SK-N-SH treated with all-trans-retinoic acid at 6 μM for 48 hours (cell line): ENCODE measurements at regions not wholly inside any gene's neighbourhood (a gene's known extent, or its start where the extent isn't known, plus 50 kb on each side); places are given as distances from the start of the nearest gene placed in this dataset.

Source experiments
- ATAC-seq: fragments of 200-7000 bp; cut with Tn5 transposase; 3 replicates; pipeline ENCODE4 v1.9.1; 2020; ENCODE audit warnings: mild to moderate bottlenecking, moderate library complexity
- BACH2 ChIP-seq: fragments of 250-450 bp; sonication (Bioruptor Pico); IDR thresholded peaks from 2 replicates; pipeline ENCODE4 v1.9.0; 2021; ENCODE audit warnings: mild to moderate bottlenecking, borderline replicate concordance
- CSDC2 ChIP-seq: fragments of 250-450 bp; sonication (Bioruptor Pico); IDR thresholded peaks from 2 replicates; pipeline ENCODE4 v1.5.0; 2020; ENCODE audit warnings: mild to moderate bottlenecking, moderate library complexity
- CSRNP3 ChIP-seq: fragments of 250-450 bp; sonication (Bioruptor Pico); IDR thresholded peaks from 2 replicates; pipeline ENCODE4 v1.5.1; 2021; ENCODE audit warnings: mild to moderate bottlenecking, moderate library complexity
- ESRRG ChIP-seq: fragments of 250-450 bp; sonication (Bioruptor Pico); IDR thresholded peaks from 2 replicates; pipeline ENCODE4 v1.6.1; 2021; ENCODE audit warnings: mild to moderate bottlenecking
- GLIS3 ChIP-seq: fragments of 250-450 bp; sonication (Bioruptor Pico); IDR thresholded peaks from 2 replicates; pipeline ENCODE4 v1.5.0; 2020; ENCODE audit warnings: mild to moderate bottlenecking, moderate library complexity
- ISL1 ChIP-seq: fragments of 250-450 bp; sonication (Bioruptor Pico); IDR thresholded peaks from 2 replicates; pipeline ENCODE4 v2.1.2; 2022; ENCODE audit warnings: mild to moderate bottlenecking, moderate library complexity
- OSR1 ChIP-seq: fragments of 250-450 bp; sonication (Bioruptor Pico); IDR thresholded peaks from 2 replicates; pipeline ENCODE4 v1.8.0; 2022; ENCODE audit warnings: moderate library complexity, mild to moderate bottlenecking, inconsistent platforms
- PATZ1 ChIP-seq: fragments of 250-450 bp; sonication (Bioruptor Pico); IDR thresholded peaks from 2 replicates; pipeline ENCODE4 v1.8.0; 2020; ENCODE audit warnings: mild to moderate bottlenecking, moderate library complexity, borderline replicate concordance
- PPARA ChIP-seq: fragments of 250-450 bp; sonication (Bioruptor Pico); IDR thresholded peaks from 2 replicates; pipeline ENCODE4 v1.5.0; 2020; ENCODE audit warnings: mild to moderate bottlenecking, borderline replicate concordance
- RARB ChIP-seq: fragments of 250-450 bp; sonication (Bioruptor Pico); IDR thresholded peaks from 2 replicates; pipeline ENCODE4 v1.8.0; 2021; ENCODE audit warnings: mild to moderate bottlenecking, moderate library complexity
- SNAI2 ChIP-seq: fragments of 250-450 bp; sonication (Bioruptor Pico); IDR thresholded peaks from 2 replicates; pipeline ENCODE4 v1.5.0; 2020; ENCODE audit warnings: mild to moderate bottlenecking, moderate library complexity
- TCF4 ChIP-seq: fragments of 250-450 bp; sonication (Bioruptor Pico); IDR thresholded peaks from 2 replicates; pipeline ENCODE4 v1.8.0; 2021; ENCODE audit warnings: mild to moderate bottlenecking, moderate library complexity, borderline replicate concordance
- TOX ChIP-seq: fragments of 250-450 bp; sonication (Bioruptor Pico); IDR thresholded peaks from 2 replicates; pipeline ENCODE4 v1.8.0; 2021; ENCODE audit warnings: mild to moderate bottlenecking, moderate library complexity, borderline replicate concordance
- TSHZ2 ChIP-seq: fragments of 250-450 bp; sonication (Bioruptor Pico); IDR thresholded peaks from 2 replicates; pipeline ENCODE4 v1.5.0; 2020; ENCODE audit warnings: mild to moderate bottlenecking, moderate library complexity
- ZC3H10 ChIP-seq: fragments of 250-450 bp; sonication (Bioruptor Pico); IDR thresholded peaks from 2 replicates; pipeline ENCODE4 v1.5.1; 2021; ENCODE audit warnings: mild to moderate bottlenecking, moderate library complexity
- ZFP3 ChIP-seq: fragments of 250-450 bp; sonication (Bioruptor Pico); IDR thresholded peaks from 2 replicates; pipeline ENCODE4 v1.5.0; 2020; ENCODE audit warnings: mild to moderate bottlenecking, moderate library complexity
- ZFP30 ChIP-seq: fragments of 450-650 bp; formaldehyde crosslinking; IDR thresholded peaks from 2 replicates; pipeline ENCODE4 v1.5.0; 2022; ENCODE audit warnings: mild to moderate bottlenecking, moderate library complexity
- ZNF8 ChIP-seq: fragments of 450-650 bp; formaldehyde crosslinking; IDR thresholded peaks from 2 replicates; pipeline ENCODE4 v1.5.0; 2020; ENCODE audit warnings: mild to moderate bottlenecking, moderate library complexity
- TF ChIP-seq, protein P1 (sequence below): fragments of 250-450 bp; sonication (Bioruptor Pico); IDR thresholded peaks from 2 replicates; pipeline ENCODE4 v1.8.0; 2021; ENCODE audit warnings: low read depth, mild to moderate bottlenecking, moderate library complexity, borderline replicate concordance
- TF ChIP-seq, protein P2 (sequence below): fragments of 250-450 bp; sonication (Bioruptor Pico); IDR thresholded peaks from 2 replicates; pipeline ENCODE4 v1.5.1; 2020; ENCODE audit warnings: low read depth, mild to moderate bottlenecking, moderate library complexity

DNA sequence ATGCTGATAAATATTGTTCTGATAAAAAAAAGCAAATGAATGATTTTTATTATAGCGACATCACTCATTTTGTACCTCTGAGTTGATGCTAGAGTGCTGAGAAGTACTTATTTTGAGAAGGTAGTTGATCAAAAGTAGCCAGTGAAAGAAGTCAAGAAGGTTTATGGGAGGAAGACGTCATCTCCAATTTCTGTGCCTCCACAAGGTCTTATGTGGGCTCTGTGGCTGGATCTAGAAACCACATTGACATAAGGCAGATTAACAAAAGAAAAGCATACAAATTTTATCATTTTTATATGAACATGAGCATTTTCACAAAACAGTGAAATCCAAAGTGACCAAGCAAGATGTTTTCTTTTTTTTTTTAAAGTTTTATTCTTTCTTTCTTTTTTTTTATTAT is 289.5 kb upstream of the FAR2 start:
- TF ChIP-seq ZFP30, result no peak
- TF ChIP-seq TOX (CRISPR knock-in tag), result no peak
- no peak for TF ChIP-seq SNAI2 (CRISPR knock-in tag)
- TF ChIP-seq CSDC2 (CRISPR knock-in tag), result no peak
- no peak for TF ChIP-seq TSHZ2
- TF ChIP-seq ZC3H10, result no peak
- TF ChIP-seq ISL1, result no peak
- TF ChIP-seq ZNF8 (CRISPR knock-in tag), result no peak
- no peak for ATAC-seq

GRCh38 chr12:28865776-28866175 is 283.3 kb upstream of the FAR2 start:
- TF ChIP-seq ZC3H10 (no peak), ESRRG (CRISPR knock-in tag) (no peak), ZNF8 (CRISPR knock-in tag) (no peak), PATZ1 (CRISPR knock-in tag) (no peak), TOX (CRISPR knock-in tag) (no peak), ZFP3 (no peak), TCF4 (CRISPR knock-in tag) (no peak), TSHZ2 (no peak), ISL1 (no peak), SNAI2 (CRISPR knock-in tag) (no peak), PPARA (no peak), RARB (CRISPR knock-in tag) (no peak), ZFP30 (no peak), OSR1 (CRISPR knock-in tag) (no peak)
- TF ChIP-seq, protein P1, sequence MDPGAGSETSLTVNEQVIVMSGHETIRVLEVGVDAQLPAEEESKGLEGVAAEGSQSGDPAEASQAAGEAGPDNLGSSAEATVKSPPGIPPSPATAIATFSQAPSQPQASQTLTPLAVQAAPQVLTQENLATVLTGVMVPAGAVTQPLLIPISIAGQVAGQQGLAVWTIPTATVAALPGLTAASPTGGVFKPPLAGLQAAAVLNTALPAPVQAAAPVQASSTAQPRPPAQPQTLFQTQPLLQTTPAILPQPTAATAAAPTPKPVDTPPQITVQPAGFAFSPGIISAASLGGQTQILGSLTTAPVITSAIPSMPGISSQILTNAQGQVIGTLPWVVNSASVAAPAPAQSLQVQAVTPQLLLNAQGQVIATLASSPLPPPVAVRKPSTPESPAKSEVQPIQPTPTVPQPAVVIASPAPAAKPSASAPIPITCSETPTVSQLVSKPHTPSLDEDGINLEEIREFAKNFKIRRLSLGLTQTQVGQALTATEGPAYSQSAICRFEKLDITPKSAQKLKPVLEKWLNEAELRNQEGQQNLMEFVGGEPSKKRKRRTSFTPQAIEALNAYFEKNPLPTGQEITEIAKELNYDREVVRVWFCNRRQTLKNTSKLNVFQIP, result no peak
- TF ChIP-seq, protein P2, sequence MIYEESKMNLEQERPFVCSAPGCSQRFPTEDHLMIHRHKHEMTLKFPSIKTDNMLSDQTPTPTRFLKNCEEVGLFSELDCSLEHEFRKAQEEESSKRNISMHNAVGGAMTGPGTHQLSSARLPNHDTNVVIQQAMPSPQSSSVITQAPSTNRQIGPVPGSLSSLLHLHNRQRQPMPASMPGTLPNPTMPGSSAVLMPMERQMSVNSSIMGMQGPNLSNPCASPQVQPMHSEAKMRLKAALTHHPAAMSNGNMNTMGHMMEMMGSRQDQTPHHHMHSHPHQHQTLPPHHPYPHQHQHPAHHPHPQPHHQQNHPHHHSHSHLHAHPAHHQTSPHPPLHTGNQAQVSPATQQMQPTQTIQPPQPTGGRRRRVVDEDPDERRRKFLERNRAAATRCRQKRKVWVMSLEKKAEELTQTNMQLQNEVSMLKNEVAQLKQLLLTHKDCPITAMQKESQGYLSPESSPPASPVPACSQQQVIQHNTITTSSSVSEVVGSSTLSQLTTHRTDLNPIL (CRISPR knock-in tag), result no peak
- no peak for ATAC-seq

DNA sequence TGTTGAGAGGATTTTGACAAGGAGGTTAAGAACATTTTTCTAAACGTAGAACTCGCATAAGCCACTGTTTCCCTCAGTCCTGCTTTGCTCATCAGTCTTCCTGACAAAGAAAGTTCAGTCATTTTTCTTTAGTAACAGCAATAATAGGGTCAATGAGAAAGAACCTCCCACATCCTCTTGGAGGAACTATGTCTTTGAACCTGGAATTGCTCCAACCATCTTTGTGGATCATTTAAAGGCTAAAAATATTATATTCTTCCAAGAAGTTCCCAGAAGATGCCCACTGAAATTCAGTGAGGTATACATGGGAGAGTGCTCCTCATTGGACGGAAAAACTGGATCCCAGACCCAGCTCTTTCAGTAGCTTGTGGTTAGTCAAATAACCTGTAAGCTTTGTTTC is 282.8 kb upstream of the FAR2 start:
- ATAC-seq, result no peak
- TF ChIP-seq PPARA (no peak), SNAI2 (CRISPR knock-in tag) (no peak)

- no peak for ATAC-seq
- no peak for TF ChIP-seq CSRNP3 (CRISPR knock-in tag)
- no peak for TF ChIP-seq ZNF8 (CRISPR knock-in tag)
- TF ChIP-seq GLIS3 (CRISPR knock-in tag), result no peak
- TF ChIP-seq ISL1, result no peak
- TF ChIP-seq BACH2 (CRISPR knock-in tag), result no peak
- no peak for TF ChIP-seq TOX (CRISPR knock-in tag)
- TF ChIP-seq PATZ1 (CRISPR knock-in tag), result no peak
Measured at GRCh38 chr12:28866715-28867503, 282.2 kb upstream of the FAR2 start.
